NCI-H82 treated with DMSO at 0.1 percent for 48 hours (cell line): ENCODE measurements at regions not wholly inside any gene's neighbourhood (a gene's known extent, or its start where the extent isn't known, plus 50 kb on each side); places are given as distances from the start of the nearest gene placed in this dataset.

Experiments used
- DNase-seq: peaks from one replicate; lab custom pipeline; 2025; ENCODE audit not compliant: unreplicated experiment; lab: John Stamatoyannopoulos, UW

DNA sequence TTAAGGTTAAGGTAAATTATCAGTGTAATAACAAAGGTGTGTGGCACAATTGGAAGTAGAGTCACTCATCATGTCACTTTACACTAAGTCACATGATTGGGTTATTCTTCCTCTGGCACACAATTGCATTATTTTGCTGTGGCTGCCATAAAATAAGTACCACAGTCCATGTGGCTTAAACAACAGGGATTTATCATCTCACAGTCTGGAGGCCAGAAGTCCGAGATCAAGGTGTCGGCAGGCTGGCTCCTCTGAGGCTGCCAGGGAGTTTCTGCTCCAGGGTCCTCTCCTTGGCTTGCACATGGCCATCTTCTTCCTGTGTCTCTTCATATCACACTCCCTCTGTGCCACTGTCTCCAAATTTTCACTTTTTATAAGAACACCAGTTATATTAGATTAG lies 421.2 kb downstream of the CMPK2 start:
- DNase-seq: no peak

DNA sequence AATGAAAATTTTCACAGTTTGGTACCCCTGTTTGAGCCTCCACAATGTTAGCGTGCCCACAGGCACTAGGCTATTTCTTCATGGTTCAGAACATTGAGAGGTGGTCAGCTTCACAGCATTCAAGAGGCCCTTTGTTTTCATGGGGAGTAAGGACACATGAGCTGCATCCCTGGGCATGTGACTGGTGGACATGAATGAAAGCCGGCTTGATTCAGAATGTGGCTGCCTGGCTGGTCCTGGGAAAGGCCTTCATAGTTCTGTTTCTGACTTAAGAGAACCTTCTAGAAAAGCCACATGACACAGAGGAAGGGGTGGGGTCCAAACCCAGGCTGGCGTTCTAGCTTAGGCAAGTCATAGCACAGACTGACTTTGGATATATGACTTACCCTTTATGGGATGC lies 420.6 kb downstream of the CMPK2 start:
- DNase-seq: no peak

DNA sequence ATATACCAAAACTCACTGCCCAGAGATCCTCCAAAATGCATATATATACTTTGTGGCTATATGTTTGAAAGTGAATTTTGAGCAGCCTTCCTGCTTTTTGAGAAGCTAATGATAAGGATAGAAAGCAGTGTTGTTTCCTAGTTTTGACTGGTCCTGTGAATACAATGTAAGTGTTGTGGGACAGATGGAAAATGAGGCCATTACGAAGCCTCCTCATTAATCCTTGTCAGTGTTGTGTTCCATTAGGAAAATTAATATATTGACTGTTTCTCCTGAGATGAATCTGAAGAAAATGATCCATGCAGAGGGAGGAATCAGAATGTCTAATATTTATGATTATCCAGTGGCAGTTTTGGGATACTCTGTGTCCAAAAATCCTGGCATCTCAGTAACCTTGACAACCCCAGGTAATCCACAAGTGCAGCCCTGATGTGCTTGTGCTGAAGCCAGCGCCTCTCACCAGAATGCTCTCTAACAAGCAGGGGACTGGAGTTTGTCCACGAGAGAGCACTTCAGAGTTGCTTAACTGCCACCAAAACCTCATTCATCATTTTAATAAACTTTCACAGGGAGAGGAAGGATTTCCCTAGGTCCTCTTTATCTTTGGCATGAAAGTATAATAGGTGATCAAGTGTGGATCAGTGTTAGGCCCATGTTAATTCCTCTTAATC lies 418.6 kb downstream of the CMPK2 start:
- DNase-seq: peak; percentile 73

DNA sequence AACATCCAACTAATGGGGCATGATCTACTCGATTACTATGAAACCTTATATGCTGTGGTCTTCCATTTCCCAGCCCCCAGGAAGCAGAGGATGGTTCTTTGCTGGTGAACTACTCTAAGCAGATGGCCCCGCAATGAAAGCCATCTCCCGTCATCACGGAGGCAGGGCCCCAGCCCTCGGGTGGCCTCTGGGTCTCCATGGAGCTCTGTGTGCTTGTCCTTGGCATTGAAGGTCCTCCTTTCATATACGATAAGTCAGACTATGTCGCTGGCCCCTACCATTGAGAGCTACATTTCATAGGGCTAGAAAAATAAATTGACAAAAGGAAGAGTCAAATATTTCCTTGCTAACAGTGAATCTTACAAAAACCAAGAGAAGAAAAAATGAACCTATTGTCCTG lies 416.8 kb downstream of the CMPK2 start:
- DNase-seq: no peak

DNA sequence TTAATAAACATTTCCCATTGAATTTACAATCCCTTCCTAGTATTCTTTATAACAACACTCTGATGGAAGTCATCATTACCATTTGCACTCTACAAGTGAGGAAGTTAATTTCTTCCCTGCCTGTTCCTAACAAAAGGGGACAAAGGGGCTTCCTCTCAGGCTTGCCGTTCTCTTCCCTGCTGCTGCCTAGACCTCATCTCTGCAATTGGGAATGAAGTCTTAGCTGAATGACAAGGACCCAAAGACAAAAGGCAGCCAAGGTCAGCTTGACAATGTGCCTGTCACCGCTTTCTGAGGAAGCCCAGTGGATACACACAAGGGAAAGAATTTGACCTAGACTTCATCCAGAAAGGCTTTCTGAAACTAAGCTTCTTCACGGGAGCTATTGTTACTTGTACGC lies 416.4 kb downstream of the CMPK2 start:
- DNase-seq: no peak

DNA sequence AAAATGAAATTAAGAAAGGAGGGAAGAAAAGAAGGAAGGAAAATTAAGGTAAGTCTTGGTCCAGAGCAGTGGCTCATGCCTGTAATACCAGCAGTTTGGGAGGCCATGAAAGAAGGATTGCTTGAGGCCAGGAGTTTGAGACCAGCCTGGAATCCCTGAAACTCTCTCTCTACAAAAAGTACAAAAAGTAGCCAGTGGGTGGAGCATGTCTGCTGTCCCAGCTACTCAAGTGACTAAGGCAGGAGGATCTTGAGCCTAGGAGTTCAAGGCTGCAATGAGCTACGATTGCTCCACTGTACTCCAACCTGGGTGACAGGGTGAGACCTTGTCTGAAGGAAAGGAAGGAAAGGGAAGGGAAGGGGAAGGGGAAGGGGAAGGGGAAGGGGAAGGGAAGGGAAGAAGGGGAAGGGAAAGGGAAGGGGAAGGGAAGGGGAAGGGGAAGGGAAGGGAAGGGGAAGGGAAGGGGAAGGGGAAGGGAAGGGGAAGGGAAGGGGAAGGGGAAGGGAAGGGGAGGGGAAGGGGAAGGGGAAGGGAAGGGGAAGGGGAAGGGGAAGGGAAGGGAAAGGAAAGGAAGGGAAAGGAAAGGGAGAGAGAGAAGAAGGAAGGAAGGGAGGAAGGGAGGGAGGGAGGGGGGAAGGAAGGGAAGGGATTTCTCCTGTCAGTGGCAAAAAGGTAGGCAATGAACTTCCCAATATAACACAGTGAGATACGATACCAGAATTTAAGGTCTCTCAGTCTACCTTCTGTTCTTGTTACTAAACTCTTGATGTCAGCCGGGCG lies 412.8 kb downstream of the CMPK2 start:
- no peak for DNase-seq

DNA sequence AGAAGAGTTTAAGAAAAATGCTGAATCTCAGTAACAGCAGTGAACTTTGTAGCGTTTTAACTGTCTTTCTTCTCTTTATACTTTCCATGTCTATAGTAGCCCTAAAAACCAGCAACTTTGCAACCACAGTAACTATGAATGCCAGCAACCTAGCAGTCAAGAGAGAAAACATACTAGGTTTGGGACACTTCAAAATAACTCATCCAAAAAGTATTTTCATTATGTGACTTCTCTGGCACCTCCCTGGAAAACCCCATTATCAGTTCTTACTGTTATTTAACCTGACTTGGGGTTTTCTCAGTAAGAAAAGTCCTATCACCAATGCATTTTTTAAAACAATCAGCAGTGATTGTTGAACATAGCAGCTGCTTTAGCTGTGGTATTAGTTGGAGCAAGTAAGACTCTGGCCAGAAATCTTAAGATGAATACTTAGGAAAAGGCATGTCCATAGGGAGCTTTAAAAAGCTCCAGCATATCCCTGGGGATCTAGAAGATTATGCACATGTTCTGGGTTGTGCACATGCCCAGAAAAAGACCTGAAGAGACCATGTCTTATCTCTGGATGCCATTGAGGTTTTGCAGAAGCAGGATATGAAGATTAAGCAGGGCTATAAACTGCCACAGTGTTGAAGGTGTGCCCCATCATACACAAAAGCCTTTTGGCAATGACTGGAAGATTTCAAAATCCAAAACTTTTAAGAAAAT lies 411.3 kb downstream of the CMPK2 start:
- DNase-seq: peak; percentile 9

DNA sequence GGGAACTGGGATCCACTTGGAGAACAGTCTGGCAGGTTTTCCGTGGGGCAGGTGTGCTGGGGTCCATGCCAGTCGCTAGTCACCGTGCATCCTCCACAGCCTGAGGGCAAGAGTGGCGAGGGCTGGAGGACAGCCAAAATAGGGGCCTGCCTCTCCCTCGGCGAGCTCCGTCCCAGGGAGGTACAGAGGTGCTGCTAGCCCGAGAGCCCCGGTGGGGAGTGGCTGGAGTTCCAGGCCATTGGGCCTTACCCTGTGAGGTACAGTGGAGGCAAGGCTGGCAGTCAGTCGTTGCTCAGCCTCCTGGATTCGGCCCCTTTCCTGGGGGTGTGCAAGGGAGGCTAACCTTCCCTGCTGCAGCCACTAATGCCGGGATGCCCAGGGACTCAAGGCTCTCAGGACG lies 406.6 kb downstream of the CMPK2 start:
- no peak for DNase-seq

DNA sequence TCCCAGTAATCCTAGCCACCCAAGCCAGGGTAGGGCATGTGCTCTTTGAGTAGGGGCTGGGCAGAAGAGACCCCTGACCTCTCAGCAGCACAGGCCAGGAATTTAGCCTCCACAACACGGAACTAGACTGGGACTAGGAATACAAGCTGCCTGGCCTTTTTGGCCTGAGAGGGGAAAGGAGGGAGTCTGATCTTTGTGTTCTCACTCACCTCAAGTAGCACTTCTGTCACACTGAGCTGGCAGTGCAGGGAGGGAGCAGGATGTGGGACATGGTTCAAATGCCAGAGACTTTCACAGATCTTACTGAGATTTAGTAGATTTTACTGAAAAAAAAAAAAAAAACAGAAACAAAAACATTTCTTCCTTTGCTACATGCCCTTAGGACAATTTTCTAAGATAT lies 395.2 kb downstream of the CMPK2 start:
- DNase-seq: no peak

DNA sequence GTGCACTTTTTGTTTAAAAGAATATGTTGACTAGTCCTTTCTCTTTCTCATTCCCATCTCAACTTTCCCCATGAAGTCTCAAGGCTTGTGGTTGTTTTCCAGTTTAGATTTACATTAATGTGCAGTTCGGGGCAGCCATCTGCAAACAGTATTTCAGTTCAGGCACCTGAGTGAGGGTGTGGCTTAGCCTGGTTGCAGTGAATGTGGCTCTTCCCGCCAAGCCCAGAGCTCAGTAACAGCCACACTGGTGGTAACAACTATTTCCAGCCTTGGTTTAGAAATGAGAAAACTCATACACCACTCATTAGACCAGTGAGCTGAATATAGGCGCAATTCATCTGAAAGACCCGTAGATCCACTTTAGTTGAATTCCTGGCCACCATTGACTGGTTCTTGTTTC lies 394.3 kb downstream of the CMPK2 start:
- no peak for DNase-seq

DNA sequence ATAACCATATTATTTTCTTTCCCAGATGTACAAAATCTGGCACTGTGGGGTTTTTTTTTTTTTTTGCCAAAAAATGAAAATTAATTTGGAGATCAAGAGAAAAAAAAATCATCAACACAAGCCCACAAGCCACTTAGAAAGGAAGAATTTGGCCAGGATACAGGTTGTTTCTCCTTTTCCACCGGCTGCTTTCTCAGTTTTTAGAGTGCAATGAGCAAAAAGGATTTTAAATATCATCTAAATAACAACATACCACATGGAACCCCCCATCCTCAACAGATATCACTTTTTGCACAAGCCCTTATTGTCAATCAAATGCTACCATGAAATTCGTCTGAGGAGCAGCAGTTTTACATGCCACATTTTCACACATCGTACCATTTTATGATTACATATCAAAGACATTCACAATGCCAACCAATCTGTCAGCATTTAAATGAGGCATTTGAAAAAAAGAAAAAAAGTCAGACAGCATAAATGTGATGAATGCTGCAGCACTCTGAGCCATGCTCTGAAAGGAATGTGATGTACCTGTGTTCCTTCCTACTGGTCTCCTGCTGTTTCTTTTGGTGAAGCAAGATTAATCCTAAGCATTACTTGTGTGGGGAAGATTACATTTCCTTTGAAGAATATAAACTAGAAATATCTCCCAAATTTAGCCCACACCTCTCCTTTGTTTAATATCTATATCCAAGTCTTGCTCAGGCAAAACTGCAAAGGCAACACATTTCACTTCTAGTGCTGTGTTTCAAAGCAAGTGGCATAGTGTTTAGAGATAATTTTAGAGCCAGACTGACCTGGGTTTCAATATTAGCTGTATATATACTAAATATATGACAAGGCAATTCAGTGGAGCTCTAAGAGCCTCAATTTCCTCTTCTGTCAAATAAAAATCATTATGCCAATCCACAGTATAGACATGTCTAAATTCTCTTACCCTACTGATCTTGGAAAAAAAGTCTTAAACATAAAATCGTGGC lies 391.3 kb downstream of the CMPK2 start:
- no peak for DNase-seq

DNA sequence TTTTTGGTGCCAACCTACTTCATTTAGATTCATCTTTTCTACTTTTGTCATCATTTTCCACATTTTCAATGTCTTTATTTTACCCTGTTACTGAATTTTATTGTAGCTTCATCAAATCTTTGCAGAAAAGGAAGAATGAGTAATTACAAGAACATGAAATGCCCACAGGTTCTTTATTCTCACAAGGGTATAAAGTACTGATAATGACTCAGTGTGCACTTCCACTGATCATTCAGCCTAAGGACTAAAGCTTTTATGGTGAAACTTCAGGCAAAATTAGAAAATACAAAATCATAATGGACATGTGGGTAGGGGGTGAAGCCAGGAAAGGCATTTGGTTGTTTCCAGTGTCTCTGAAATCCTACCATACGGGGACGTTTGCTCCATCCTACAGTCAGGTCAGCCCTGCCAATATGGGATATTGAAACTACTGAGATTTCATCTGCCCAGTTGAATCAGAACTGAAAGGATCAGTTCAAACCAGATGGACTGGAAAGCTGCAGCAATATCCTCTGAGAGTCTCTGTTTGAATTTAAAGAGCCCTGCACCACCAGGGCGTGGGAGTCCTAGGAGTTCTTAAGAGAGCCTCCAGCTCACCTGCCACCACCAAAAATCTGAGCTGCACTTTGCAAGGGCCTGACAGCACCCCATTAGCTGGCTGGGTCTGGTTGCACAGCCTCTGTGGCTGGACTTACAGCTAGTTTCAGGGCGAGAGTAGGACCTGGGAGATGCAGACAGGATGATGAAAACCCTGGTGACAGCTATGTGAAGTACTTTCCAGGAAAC lies 390.4 kb downstream of the CMPK2 start:
- DNase-seq: no peak

DNA sequence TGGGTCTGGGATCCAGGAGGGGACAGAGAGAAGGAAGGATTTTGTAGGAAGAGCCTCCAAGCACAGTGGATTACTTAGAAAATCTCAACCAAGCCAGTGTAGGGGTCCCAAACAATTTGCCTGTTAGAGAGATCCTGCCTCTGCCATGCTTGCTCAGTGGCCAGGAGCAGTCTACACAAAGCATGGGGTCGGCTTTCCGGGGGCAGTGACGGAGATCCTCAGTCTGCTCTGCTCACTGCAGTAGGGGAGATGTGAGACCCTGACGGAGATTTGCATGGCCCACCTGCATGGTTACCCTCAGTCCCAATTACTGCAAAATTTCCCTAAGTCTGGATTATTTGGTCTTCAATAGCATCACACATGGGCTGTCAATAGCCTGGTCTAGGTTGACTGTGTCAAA lies 385.2 kb downstream of the CMPK2 start:
- no peak for DNase-seq

DNA sequence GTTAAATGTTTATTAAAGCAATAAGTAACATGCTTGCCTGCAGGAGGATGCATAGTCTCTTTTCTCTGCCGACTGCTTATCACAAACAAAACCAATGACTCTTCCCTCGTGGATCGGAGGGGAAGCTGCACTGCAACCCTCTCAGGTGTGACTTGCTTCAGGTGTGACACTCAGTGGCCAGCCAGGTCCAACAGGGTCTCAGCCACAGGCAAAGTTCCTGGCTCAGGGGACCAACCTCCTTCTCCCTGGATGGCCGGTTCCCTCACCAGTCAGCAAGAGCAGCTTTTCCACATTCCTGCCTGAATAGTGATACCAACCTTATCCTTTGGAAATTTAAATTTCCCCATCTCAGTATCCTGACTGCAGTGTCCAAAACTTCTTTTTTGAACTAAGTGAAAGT lies 383.5 kb downstream of the CMPK2 start:
- no peak for DNase-seq

DNA sequence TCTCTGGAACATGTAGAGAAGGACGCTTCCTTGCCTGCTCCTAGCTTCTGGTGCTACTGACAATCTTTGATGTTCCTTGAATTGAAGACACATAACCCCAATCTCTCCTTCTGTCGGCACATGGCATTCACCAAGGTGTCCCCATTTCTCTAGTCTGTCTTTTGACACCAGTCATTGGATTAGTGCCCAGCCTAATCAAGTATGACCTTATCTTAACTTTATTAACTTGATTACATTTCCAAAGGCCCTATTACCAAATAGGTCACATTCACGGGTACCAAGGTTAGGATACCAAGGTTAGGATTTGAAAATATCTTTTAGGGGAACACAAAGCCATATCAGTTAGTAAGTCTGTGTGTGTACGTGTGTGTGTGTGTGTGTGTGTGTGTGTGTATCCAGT lies 377.9 kb downstream of the CMPK2 start:
- no peak for DNase-seq

DNA sequence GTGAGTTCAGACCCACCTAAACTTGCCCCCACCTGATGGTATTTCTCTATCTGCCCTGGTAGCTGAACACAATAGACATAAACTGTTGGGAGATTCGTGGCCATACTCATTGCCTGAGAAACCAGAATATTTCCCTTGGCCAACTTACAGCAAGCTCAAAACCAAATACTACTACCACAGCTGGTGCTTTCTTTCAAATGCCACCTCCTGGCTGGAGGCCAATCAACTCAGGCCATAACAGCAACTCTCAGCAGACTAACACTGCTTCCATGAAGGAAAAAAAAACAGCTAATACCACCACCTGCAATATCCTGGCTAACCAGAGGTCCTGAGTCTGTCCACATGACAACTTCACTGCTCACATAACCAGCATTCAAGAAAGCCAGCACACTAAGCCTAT lies 373.1 kb downstream of the CMPK2 start:
- DNase-seq: no peak

DNA sequence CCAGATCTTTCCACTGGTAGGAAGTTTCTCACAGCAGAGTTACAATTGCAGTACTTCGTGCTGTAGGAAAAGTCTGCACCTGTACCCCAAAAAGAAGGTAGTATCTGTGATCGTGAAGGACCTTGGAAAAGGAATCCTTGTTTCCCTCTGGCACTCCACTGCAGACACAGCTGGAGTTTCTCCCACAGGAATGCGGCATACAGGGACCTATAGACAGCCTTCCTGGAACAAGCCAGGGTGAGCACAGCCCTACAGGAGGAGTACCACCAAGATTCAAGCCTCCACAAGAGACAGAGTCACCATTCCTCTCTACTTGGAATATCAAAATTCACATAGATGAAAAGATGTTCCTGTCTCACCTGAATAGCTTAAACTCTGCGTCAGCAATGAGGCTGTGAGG lies 372.4 kb downstream of the CMPK2 start:
- no peak for DNase-seq

DNA sequence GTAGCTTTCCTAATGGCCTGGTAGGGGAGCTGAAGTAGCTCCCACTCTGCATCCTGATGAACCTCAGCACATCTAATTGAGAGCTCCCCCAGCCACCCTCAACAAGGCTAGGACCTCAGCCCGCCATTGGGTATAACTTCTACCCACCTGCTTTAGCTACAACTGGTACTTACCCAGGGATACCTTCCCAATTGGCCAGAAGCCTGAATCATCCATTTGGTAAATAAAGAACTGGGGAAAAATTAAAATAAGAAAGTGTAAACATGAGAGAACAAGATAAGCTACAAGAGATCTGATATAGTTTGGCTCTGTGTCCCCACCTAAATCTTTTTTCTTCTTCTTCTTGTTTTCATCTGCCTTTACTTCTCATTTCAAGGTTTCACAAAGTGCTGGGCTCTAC lies 372.0 kb downstream of the CMPK2 start:
- DNase-seq: no peak

DNA sequence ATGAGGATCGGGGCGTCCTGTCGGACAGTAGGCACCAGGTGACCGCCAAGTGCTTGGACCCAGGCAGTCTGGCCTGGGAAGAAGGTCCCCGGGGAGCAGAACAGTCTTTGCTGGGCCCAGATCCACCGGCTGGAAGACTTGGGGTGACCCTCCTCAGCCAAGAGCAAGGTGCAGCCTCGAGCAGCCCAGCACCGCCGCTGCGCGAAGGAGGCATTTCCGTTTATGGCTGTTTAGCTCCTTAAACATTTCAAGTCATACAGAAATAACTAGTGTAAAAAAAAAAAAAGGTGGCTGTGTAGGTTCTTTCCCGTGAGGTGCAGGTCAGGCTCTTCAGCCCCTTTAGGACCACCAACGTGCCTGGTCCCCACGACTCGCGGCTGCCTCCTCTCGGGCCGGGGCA lies 370.2 kb downstream of the CMPK2 start:
- DNase-seq: no peak

DNA sequence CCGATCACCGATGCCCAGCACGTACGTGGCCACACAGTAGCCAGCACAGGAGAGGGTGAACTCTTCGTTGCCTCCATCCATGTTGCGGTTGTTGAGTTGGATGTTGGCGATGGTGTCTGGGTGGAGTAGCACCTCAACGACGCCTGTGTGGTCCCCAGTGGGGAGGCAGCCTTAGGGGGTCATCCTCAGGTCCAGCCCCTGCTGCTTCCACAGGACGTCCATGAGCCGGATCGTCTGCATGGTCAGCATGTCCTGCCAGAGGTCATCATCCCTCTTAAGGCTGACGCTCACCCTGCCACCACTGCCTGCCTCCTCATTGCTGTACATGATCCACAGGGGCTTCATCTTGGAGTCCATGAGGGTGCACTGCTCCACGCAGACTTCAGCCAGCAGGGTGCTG lies 369.3 kb downstream of the CMPK2 start:
- DNase-seq: no peak
